ENCODE measurements at regions not wholly inside any gene's neighbourhood (a gene's known extent, or its start where the extent isn't known, plus 50 kb on each side); places are given as distances from the start of the nearest gene placed in this dataset.

DNA sequence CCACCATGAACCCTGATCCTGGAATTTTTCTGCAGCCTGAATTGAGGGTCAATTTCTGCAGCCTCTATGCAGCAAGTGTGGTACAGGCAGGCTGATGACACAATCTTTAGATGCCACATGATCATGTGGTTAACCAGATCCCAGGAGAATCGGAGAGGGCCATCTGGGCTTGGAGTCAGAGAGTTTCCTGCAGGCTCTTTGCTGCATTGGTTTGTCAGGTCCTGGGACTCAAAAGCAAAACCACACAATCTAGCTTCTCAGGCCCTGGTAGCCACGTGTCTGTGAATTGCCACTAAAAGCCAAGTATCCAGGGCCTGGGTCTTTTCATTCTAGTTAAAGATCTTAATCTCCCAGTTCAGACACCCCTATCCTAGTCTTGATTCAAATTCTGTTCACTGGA is 464.5 kb downstream of the BCOR start:
- no peak for DNase-seq (ENCODE audit: low spot score)

- no peak for DNase-seq (ENCODE audit: low spot score)
Measured at GRCh38 chrX:39636481-39636880, 461.3 kb downstream of the BCOR start.

- no peak for DNase-seq (ENCODE audit: low spot score)
Measured at GRCh38 chrX:39638526-39638925, 459.2 kb downstream of the BCOR start.

GRCh38 chrX:39639871-39640270 is 457.9 kb downstream of the BCOR start:
- DNase-seq (ENCODE audit: low spot score), result no peak

DNA sequence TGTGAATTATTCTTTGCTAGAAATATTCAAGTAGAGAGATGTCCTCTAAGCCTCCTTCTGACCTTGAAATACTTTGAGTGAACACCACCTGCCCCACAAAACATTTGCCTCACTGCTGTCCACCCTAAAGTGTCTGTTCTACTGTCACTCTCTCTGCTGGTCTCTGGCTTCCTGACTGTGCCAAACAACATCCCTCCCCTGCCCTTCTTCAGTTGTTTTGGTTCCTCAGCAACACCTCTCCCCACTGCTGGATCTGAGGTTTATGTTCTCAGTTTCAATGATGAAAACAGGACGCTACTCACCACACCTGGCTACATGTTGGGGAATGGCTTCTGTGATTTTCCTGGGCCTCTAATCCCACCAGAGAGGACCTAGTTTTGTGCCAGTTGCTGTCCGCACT is 456.9 kb downstream of the BCOR start:
- no peak for DNase-seq (ENCODE audit: low spot score)

GRCh38 chrX:39642071-39642470 is 455.7 kb downstream of the BCOR start:
- DNase-seq (ENCODE audit: low spot score), result no peak

DNA sequence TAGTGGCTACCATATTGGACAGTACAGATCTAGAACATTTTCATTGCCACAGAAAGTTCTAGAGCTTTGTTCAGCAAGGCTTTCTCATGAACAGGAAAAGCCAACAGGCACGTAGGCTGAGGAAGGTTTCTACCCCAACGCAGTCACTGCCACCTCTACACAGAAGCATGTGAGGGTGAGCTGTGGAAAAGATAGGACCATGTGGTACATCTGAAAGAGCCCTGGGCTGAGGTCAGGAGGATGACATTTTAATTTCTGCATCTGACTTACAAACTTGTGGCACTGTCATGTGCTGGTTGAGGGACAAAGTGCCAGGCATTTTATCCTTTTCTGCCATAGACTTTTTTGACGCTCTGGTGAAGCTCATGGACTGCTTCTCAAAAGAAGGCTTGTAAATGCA is 454.2 kb downstream of the BCOR start:
- no peak for DNase-seq (ENCODE audit: low spot score)

DNA sequence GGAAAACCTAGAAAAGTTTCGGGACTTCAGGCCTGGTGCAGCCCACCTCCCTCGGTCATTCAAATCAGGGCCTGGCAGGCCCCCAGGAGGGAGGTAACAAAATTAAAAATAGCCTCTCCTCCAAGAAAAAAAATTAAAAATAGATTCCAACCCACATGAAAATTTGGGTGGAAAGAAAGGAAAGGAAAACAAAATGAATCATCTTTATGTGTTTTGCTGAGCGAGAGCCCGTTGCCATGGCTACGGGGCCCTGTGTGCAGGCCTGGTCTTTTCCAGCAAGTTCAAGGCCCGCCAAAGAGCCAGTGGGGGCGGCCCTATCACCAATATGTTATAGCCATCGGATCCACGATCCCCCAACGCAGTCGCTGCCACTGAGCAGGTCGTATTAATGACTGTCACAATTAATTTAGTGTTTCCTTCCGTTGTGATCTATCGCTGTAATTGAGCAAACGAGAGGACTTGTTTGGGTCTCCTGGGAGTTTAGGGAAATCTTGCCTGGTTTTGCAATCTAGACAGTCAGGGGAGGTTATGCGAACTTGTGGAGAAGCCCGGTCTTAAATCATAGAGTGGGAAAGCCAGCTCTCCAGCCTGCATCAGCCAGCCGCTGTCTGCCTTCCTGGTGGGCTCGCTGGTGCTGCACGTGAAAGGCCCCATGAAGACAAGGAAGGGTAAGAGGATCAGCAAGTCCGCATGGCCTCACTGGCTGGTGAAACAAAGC is 452.4 kb downstream of the BCOR start:
- peak; percentile 7 for DNase-seq (ENCODE audit: low spot score)

GRCh38 chrX:39648548-39649254 is 449.1 kb downstream of the BCOR start:
- DNase-seq (ENCODE audit: low spot score), result no peak

- no peak for DNase-seq (ENCODE audit: low spot score)
Measured at GRCh38 chrX:39650768-39651347, 446.9 kb downstream of the BCOR start.

DNA sequence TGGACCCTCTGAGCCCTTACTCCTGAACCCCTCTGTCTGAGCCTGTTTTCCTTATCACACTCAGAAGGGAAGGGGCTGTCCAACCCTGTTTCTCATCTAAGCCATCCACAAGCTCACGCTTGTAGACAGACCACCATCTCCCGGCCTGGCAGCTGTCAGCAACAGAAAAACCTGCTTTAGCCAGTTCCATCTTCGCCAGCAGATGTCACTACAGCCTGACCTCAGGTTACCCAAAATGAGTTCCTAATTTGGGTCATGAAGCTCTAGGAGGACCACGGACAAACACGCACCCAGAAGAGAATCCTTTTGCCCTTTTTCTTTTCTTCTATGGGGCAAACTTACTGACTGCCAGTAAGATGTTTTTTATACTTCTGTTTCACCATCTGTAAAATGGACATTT is 445.4 kb downstream of the BCOR start:
- peak; percentile 3 for DNase-seq (ENCODE audit: low spot score)

DNA sequence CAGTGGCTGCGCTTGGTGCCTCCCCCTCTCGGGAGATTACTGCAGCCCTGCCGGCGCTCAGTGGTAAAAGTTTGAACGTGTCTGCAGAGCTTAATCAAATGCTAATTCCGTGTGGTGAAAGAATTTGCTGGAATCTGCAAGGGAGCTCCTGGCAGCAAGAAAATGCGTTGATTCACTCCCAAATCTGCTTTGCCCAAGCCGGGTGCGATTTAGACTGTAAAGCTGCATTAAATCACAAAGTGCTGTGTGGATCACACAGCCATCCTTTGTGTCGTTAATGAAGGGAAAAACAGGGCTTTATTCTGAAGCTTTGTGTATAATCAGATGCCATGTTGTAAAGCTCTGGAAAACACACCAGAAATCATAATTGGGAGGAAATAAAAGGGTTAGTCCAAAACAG is 444.1 kb downstream of the BCOR start:
- no peak for DNase-seq (ENCODE audit: low spot score)

DNA sequence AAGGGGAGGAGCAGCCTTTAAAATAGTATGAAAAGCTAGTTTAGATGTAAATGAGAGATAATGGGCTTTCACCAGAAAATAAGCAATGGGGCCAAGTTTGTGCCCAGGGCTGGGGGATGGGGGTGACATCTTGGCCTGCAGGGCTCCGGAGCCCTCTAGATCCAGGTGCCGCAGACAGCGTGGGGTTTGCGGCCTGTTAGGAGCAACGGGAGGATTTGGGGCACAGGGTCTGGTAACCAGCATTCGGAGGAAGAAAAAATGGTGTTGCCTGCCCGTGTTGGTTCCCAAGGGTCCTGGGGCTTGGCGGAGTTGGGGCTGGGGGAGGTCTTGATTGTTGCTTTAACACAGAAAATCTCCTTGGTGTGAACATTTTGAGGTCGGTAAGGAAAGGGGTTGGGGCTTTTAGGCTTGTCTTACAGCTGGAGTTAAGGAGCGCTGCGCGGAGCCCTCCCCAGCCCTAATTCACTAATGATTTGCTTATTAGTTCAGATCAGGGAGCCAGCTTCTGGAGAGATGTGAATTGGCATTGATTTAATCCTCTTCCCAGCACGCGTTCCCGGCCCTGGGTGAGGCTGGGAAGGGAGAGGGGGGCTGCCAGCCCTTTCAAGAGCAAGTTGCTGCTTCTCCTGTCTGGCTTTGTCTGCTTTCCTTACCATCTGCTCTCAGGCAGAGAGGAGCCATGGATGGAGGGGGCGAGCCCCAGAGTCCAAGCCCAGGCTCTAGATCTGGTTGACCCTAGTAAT is 443.4 kb downstream of the BCOR start:
- no peak for DNase-seq (ENCODE audit: low spot score)

DNA sequence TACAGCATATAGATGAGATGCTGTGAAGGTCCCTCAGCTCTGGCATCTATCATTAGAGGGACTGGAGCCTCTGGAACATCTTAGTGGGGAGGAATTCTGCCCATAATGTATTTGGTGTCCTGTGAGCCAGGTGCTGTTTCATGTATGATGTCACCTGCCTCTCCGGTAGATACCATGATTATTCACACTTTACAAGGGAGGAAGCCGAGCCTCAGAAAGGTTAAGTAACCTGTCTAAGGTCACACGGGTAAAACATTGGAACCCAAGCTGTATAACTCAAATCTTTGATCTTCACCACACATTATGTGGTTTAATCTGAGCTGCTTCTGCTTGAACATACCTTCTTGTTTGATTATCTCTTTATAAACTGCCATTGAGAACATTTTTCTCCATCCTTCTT is 442.8 kb downstream of the BCOR start:
- DNase-seq (ENCODE audit: low spot score), result no peak

DNA sequence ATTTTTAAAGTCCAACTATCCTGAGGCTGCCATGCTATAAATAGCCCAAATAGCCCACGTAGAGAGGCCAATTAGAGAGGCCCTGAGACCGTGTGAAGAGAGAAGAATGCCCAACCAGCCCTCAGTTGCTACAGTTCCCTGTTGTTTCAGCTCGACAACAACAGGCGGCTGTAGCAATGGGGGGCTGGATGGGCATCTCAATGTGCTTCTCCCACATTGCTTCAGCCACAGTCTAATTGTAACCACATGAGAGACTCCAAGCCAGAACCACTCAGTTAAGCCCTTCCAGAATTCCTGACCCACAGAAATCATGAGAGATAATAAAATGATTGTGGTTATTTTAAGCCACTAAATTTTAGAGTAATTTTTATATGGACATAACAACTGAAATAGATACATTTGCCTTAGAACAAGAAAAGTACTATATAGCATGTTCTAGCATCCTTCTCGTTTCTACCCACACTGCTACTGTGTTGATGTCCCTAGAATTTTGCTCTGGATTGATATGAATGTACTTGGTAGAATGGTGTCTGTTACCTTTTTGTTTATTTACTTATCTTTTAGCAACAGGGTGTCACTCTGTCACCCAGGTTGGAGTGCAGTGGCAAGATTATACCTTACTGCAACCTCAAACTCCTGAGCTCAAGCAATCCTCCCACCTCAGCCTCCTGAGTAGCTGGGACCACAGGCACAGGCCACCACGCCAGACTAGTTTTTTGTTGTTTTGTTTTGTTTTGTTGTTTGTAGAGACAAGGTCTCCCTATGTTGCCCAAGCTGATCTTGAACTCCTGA is 436.4 kb downstream of the BCOR start:
- no peak for DNase-seq (ENCODE audit: low spot score)

GRCh38 chrX:39665830-39666518 is 431.8 kb downstream of the BCOR start:
- DNase-seq (ENCODE audit: low spot score), result peak; percentile 36

DNA sequence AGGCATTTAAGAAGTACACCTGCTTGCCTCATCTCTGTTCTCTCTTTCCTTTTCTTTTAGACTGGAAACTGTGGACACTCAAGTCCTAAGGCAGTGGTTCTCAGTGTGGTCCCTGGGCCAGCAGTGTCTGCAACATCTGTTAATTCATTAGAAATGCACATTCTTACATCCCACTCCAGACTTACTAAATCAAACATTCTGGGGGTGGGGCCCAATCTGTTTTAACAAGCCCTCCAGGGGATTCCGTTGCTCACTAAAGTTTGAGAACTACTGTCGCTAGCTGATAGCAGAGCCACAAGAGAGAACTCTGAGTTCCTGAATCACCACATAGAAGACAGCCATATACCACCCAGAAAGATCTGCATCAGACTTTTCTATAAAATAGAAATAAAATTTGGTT is 430.6 kb downstream of the BCOR start:
- no peak for DNase-seq (ENCODE audit: low spot score)

GRCh38 chrX:39667736-39668482 is 429.8 kb downstream of the BCOR start:
- DNase-seq (ENCODE audit: low spot score), result no peak

- DNase-seq (ENCODE audit: low spot score), result no peak
Measured at GRCh38 chrX:39669668-39670067, 428.1 kb downstream of the BCOR start.

GRCh38 chrX:39670281-39670680 is 427.5 kb downstream of the BCOR start:
- no peak for DNase-seq (ENCODE audit: low spot score)

GRCh38 chrX:39672405-39672804 is 425.4 kb downstream of the BCOR start:
- DNase-seq (ENCODE audit: low spot score), result no peak
